ENCODE measurements at regions not wholly inside any gene's neighbourhood (a gene's known extent, or its start where the extent isn't known, plus 50 kb on each side); places are given as distances from the start of the nearest gene placed in this dataset.
"Not testable (repeated sequence)": the region's sequence is repeated elsewhere in the genome, so short reads cannot be mapped to it uniquely, and the experiment has no call there.

DNA sequence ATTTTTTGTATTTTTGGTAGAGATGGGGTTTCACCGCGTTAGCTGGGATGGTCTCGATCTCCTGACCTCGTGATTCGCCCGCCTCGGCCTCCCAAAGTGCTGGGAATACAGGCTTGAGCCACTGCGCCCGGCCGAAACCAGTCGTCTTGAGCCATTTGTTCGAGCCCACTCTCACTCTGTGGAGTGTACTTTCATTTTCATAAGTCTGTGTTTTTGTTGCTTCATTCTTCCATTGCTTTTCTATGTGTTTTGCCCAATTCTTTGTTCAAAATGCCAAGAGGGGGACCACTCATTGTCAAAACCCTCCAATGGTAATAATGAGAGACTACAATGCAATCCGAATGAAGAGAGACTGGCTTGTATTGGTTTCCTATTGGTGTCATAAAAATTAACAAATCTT is 1545.5 kb upstream of the DDX18 start:
- Mint-ChIP-seq H3K4me1 (no peaks in the 10 kb centered on the region), H3K27me3 (ENCODE audit: low read depth in 2 of 2) (no peaks in the 10 kb centered on the region), H3K4me3 (no peak overlapping the region), H3K9me3 (peaks cover 9 to 20% of the 10 kb centered on the region in 2 donors), H3K36me3 (no peaks in the 10 kb centered on the region), H3K27ac (no peak overlapping the region)
- Histone ChIP-seq H3K4me1 (ENCODE audit: control insufficient read depth, insufficient read depth, low read length) (no peaks in the 10 kb centered on the region), H3K27ac (ENCODE audit: low read length) (no peak overlapping the region), H3K4me3 (ENCODE audit: low read length) (no peak overlapping the region), H3K9me3 (ENCODE audit: control insufficient read depth, insufficient read depth, low read length) (peaks cover 5% of the 10 kb centered on the region), H3K27me3 (ENCODE audit: control insufficient read depth, insufficient read depth, low read length) (no peaks in the 10 kb centered on the region), H3K36me3 (ENCODE audit: control insufficient read depth, insufficient read depth, low read length) (no peaks in the 10 kb centered on the region)
- ATAC-seq, result no peak
- intact Hi-C loops (cut with micrococcal nuclease), result no loop called here
- TF ChIP-seq, protein P1, sequence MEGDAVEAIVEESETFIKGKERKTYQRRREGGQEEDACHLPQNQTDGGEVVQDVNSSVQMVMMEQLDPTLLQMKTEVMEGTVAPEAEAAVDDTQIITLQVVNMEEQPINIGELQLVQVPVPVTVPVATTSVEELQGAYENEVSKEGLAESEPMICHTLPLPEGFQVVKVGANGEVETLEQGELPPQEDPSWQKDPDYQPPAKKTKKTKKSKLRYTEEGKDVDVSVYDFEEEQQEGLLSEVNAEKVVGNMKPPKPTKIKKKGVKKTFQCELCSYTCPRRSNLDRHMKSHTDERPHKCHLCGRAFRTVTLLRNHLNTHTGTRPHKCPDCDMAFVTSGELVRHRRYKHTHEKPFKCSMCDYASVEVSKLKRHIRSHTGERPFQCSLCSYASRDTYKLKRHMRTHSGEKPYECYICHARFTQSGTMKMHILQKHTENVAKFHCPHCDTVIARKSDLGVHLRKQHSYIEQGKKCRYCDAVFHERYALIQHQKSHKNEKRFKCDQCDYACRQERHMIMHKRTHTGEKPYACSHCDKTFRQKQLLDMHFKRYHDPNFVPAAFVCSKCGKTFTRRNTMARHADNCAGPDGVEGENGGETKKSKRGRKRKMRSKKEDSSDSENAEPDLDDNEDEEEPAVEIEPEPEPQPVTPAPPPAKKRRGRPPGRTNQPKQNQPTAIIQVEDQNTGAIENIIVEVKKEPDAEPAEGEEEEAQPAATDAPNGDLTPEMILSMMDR (IDR thresholded peaks at IDR 0.05), result no peak
- DNase-seq, result no peak
- 91% methylated on average over 12 of the region's 13 CpGs for WGBS (ENCODE audit: insufficient coverage)

DNA sequence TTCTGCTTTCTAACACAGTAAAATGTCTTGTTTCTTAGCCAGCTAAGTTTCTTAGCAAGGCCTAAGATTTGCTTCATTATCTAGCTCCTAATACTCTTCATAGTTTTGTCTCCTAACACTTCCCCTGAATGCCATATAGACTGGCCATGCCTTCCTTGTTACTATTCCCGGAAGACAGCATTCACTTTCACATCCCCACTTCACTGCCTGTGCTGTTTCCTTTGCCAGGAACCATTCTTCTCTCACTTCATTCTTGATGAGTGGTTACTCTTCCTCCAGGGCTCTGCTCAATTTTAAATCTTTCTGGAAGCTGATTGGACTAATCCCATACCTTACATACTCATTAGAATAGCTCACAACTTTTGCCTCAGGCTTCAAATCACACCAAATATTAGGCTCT is 1510.2 kb upstream of the DDX18 start:
- Histone ChIP-seq H3K36me3 (ENCODE audit: control insufficient read depth, insufficient read depth, low read length) (no peaks in the 10 kb centered on the region), H3K4me1 (ENCODE audit: control insufficient read depth, insufficient read depth, low read length) (no peaks in the 10 kb centered on the region), H3K27ac (ENCODE audit: low read length) (no peak overlapping the region), H3K9me3 (ENCODE audit: control insufficient read depth, insufficient read depth, low read length) (no peaks in the 10 kb centered on the region), H3K27me3 (ENCODE audit: control insufficient read depth, insufficient read depth, low read length) (no peaks in the 10 kb centered on the region), H3K4me3 (ENCODE audit: low read length) (no peak overlapping the region)
- Mint-ChIP-seq H3K9me3 (peaks cover 8 to 11% of the 10 kb centered on the region in 2 donors), H3K27ac (no peak overlapping the region), H3K36me3 (peaks cover 3% of the 10 kb centered on the region), H3K4me3 (no peak overlapping the region), H3K4me1 (no peaks in the 10 kb centered on the region), H3K27me3 (ENCODE audit: low read depth in 2 of 2) (no peaks in the 10 kb centered on the region)
- DNase-seq (no peak), ATAC-seq (no peak)
- 74% methylated on average over 1 of the region's 1 CpG for WGBS (ENCODE audit: insufficient coverage)
- TF ChIP-seq, protein P1 (IDR thresholded peaks at IDR 0.05), result no peak
- intact Hi-C loops (cut with micrococcal nuclease), result no loop called here

DNA sequence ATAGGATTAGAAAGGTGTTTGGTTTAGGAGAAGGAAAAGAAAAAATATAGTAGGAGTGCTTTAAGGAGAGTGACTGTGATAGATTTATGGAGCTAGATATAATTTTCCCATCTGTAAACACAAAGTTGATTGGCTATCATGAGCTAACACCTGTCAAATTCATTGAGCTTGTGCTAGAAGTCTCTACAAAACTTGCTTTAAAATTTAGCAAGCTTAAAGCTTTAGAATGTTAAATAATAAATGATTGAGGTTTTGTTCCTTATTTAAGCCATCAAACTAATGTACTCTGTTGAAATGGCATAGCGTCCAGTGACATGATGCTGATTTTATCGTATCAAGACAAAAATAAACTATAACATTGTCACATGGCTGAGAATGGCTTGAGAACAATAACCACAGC is 1497.4 kb upstream of the DDX18 start:
- H3K27ac Mint-ChIP-seq, result no peak overlapping the region
- H3K36me3 ChIP-seq (ENCODE audit: control insufficient read depth, insufficient read depth, low read length), result no peaks in the 10 kb centered on the region
- H3K9me3 Mint-ChIP-seq, result peaks cover 20 to 25% of the 10 kb centered on the region in 2 donors
- H3K4me1 ChIP-seq (ENCODE audit: control insufficient read depth, insufficient read depth, low read length), result no peaks in the 10 kb centered on the region
- H3K9me3 ChIP-seq (ENCODE audit: control insufficient read depth, insufficient read depth, low read length), result no peaks in the 10 kb centered on the region
- ATAC-seq, result no peak
- WGBS (ENCODE audit: insufficient coverage), result 88% methylated on average over 2 of the region's 2 CpGs
- H3K36me3 Mint-ChIP-seq, result no peaks in the 10 kb centered on the region
- H3K4me3 ChIP-seq (ENCODE audit: low read length), result no peak overlapping the region
- no peak overlapping the region for H3K4me3 Mint-ChIP-seq
- TF ChIP-seq, protein P1 (IDR thresholded peaks at IDR 0.05), result no peak
- intact Hi-C loops (cut with micrococcal nuclease), result no loop called here
- H3K27ac ChIP-seq (ENCODE audit: low read length), result no peak overlapping the region
- DNase-seq, result no peak
- H3K27me3 Mint-ChIP-seq (ENCODE audit: low read depth in 2 of 2), result no peaks in the 10 kb centered on the region
- no peaks in the 10 kb centered on the region for H3K27me3 ChIP-seq (ENCODE audit: control insufficient read depth, insufficient read depth, low read length)
- H3K4me1 Mint-ChIP-seq, result no peaks in the 10 kb centered on the region

DNA sequence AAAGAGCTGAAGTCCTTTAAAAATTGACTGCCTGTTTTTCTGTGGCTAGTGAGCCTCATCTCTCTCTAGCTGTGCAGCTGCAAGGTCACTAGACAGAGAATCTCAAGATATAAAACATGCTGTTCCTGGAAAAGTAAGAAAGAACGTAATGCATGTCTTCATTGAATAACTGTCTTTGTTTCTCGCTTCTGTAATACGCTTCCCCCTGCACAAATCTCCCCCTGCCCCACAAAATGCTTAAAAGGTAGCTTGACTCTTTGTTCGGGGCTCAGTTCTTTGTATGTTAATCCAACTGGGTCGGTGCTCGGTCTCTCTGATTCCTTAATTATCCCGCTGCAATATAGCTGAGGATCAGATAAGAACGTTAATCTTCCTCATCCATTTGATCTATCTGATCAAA is 1495.9 kb upstream of the DDX18 start:
- H3K9me3 Mint-ChIP-seq, result peaks cover 21 to 27% of the 10 kb centered on the region in 2 donors
- H3K36me3 Mint-ChIP-seq; H3K36me3 ChIP-seq (ENCODE audit: control insufficient read depth, insufficient read depth, low read length); H3K4me3 ChIP-seq (ENCODE audit: low read length); H3K4me1 ChIP-seq (ENCODE audit: control insufficient read depth, insufficient read depth, low read length); H3K27me3 Mint-ChIP-seq (ENCODE audit: low read depth in 2 of 2); ATAC-seq; intact Hi-C loops (cut with micrococcal nuclease); DNase-seq; H3K4me1 Mint-ChIP-seq; H3K4me3 Mint-ChIP-seq; H3K27ac ChIP-seq (ENCODE audit: low read length); H3K27me3 ChIP-seq (ENCODE audit: control insufficient read depth, insufficient read depth, low read length); H3K9me3 ChIP-seq (ENCODE audit: control insufficient read depth, insufficient read depth, low read length); H3K27ac Mint-ChIP-seq: not testable (repeated sequence)
- 80% methylated on average over 6 of the region's 8 CpGs for WGBS (ENCODE audit: insufficient coverage)

Data from natural killer cell (primary cell).